GM12864 (cell line): ENCODE measurements at regions not wholly inside any gene's neighbourhood (a gene's known extent, or its start where the extent isn't known, plus 50 kb on each side); places are given as distances from the start of the nearest gene placed in this dataset.

Experiments
- DNase-seq: peaks from one replicate; pipeline ENCODE4 v3.0.0-alpha.2; 2011; ENCODE audit warnings: low read depth
- H3K4me3 ChIP-seq: 2 replicates; pipeline ENCODE4 v1.5.1; 2011; ENCODE audit warnings: mild to moderate bottlenecking, low read depth, low read length, control low read depth
- CTCF ChIP-seq: IDR thresholded peaks from 2 replicates; pipeline ENCODE4 v1.5.1; 2011; ENCODE audit warnings: low read depth, mild to moderate bottlenecking, moderate library complexity, low read length, control low read depth, inconsistent platforms; ENCODE audit errors: missing control alignments

- no peak overlapping the region for H3K4me3 ChIP-seq
- no peak for DNase-seq
- TF ChIP-seq CTCF: no peak
These were observed 349.6 kb upstream of the CWC22 start for GRCh38 chr2:180356676-180357075.

DNA sequence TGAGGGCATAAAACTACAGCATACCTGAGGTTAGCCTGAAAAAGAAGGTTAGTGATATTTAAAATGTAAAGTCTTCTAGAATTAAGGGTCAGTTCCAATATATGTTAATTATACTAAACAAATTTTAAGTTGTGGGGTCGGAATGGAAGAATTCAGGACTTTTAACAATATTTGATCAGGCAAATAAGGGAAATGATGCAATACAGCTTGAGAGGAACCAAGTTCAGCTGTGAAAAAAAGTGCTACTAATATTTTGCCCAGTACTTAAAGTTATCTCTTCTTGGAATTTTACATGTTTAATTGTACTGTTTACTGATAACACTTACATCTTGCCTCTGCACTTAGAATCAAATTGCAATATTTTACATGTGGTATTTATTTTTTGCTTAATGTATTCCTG is 345.5 kb upstream of the CWC22 start:
- no peak for TF ChIP-seq CTCF

GRCh38 chr2:180349809-180350208 is 342.7 kb upstream of the CWC22 start:
- DNase-seq: no peak
- TF ChIP-seq CTCF: no peak

More for the DNA sequence above, 345.5 kb upstream of the CWC22 start:
- no peak for DNase-seq
- H3K4me3 ChIP-seq: no peak overlapping the region

DNA sequence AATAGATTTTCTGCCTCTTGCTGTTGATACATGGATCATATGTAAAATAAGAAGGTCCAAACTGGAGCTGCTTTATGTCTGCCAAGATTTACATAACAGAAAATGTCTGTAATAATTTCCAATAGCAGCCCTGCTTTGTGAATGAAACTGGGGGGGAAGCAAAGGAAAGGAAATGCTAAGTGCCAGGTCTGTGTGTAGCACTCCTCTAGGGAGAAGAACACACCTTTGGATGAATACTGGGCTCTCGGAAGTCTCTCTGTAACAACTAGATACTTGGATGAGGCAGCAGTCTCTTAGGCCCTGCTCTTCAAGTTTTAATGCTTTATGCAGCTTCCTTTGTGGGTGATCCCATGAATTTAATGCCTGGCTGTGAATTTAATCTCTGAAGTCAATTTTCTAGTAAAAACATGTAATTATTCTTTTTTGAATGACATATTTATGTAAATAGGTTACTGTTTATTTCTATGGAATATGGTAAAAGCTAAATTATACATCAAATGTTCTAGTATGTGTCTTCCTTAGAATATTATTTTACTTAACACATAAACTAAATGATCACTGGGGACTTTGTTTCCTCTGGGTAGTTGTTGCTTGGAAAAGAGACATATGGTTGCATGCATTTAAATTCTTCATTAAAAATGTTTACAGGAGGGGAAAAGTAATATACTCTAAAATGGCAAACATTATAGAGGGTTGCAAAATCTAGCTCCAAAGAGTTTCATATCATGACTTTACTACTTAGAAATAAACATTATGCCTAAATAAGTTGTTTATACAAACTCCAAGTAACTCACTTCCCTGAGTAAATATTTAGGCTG is 336.6 kb upstream of the CWC22 start:
- H3K4me3 ChIP-seq: no peak overlapping the region
- DNase-seq: no peak
- no peak for TF ChIP-seq CTCF

More at GRCh38 chr2:180349809-180350208, 342.7 kb upstream of the CWC22 start:
- no peak overlapping the region for H3K4me3 ChIP-seq

- no peak for DNase-seq
- TF ChIP-seq CTCF: no peak
- H3K4me3 ChIP-seq: no peak overlapping the region
These were observed 330.0 kb upstream of the CWC22 start for GRCh38 chr2:180337136-180337535.

- TF ChIP-seq CTCF: no peak
- DNase-seq: no peak
- H3K4me3 ChIP-seq: no peak overlapping the region
These were observed 329.5 kb upstream of the CWC22 start for GRCh38 chr2:180336550-180336949.

GRCh38 chr2:180334514-180334913 is 327.4 kb upstream of the CWC22 start:
- H3K4me3 ChIP-seq: no peak overlapping the region
- peak; percentile 44 for DNase-seq
- no peak for TF ChIP-seq CTCF
